ENCODE measurements at regions not wholly inside any gene's neighbourhood (a gene's known extent, or its start where the extent isn't known, plus 50 kb on each side); places are given as distances from the start of the nearest gene placed in this dataset.

DNA sequence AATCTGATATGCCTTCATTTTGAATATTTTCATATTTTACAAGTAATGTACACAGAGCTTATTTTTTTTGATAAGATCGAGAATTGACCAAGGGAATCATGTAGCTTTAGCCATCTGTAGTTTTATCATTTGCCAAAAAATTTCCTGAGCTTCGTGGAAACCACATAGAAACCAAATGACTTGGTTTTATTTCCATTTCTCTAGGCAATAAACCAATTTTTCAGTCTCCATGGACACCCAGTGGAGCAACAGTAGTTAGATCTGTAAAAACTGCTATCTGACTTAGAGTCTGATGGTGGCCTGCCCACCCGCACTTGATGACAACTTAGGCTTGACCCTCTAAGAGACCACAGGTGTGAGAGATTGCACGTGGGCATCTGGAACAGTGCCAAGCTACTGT, 127.8 kb upstream of the CDK6 start:
- Histone ChIP-seq H3K4me1 (no peaks in the 10 kb centered on the region), H3K36me3 (no peaks in the 10 kb centered on the region), H3K4me3 (ENCODE audit: low read depth, low read length) (no peak overlapping the region), H3K9me3 (no peaks in the 10 kb centered on the region), H3K27me3 (no peaks in the 10 kb centered on the region)
- no peak for TF ChIP-seq CTCF (IDR thresholded peaks at IDR 0.05; ENCODE audit: low read depth, low read length)
- DNase-seq = no peak

- TF ChIP-seq CTCF (IDR thresholded peaks at IDR 0.05; ENCODE audit: low read depth, low read length) = no peak
- H3K4me1 ChIP-seq = no peaks in the 10 kb centered on the region
- DNase-seq = no peak
These were observed 127.2 kb upstream of the CDK6 start for GRCh38 chr7:92963566-92963965.

DNA sequence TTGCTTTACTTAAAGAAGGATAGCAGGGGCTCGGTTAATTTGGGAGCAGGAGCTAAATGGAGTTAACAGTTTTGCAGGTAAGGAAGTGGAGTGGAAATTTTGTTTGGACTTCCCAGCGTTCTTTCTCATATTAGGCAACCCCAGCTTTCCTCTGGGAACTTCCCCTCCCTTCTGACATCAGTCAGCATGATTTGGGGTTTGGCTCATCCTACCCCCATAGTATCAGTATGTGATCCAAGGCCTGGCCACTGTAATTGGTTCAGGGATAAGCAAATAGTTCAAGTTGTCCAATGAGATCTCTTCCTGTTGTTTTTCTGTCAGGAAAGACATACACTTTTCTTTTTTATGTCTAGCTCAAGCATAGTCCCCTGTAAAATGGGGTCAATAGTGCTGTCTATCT, 125.6 kb upstream of the CDK6 start:
- Histone ChIP-seq H3K36me3 (no peaks in the 10 kb centered on the region), H3K9me3 (no peaks in the 10 kb centered on the region), H3K27me3 (no peaks in the 10 kb centered on the region), H3K4me1 (no peaks in the 10 kb centered on the region), H3K4me3 (ENCODE audit: low read depth, low read length) (no peak overlapping the region)
- TF ChIP-seq CTCF (IDR thresholded peaks at IDR 0.05; ENCODE audit: low read depth, low read length) = no peak
- DNase-seq = no peak

More at GRCh38 chr7:92963566-92963965, 127.2 kb upstream of the CDK6 start:
- no peaks in the 10 kb centered on the region for H3K27me3 ChIP-seq
- H3K36me3 ChIP-seq = no peaks in the 10 kb centered on the region
- H3K9me3 ChIP-seq = no peaks in the 10 kb centered on the region
- H3K4me3 ChIP-seq (ENCODE audit: low read depth, low read length) = no peak overlapping the region

GRCh38 chr7:92956575-92956974, 120.2 kb upstream of the CDK6 start:
- Histone ChIP-seq H3K9me3 (no peaks in the 10 kb centered on the region), H3K4me3 (ENCODE audit: low read depth, low read length) (no peak overlapping the region), H3K27me3 (no peaks in the 10 kb centered on the region), H3K4me1 (no peaks in the 10 kb centered on the region), H3K36me3 (no peaks in the 10 kb centered on the region)
- no peak for DNase-seq
- TF ChIP-seq CTCF (IDR thresholded peaks at IDR 0.05; ENCODE audit: low read depth, low read length) = no peak

- no peak for DNase-seq
- H3K4me1 ChIP-seq = no peaks in the 10 kb centered on the region
- no peak overlapping the region for H3K4me3 ChIP-seq (ENCODE audit: low read depth, low read length)
- no peak for TF ChIP-seq CTCF (IDR thresholded peaks at IDR 0.05; ENCODE audit: low read depth, low read length)
- no peaks in the 10 kb centered on the region for H3K27me3 ChIP-seq
- no peaks in the 10 kb centered on the region for H3K9me3 ChIP-seq
- H3K36me3 ChIP-seq = no peaks in the 10 kb centered on the region
These were observed 118.7 kb upstream of the CDK6 start for GRCh38 chr7:92955081-92955480.

GRCh38 chr7:92953657-92954056, 117.3 kb upstream of the CDK6 start:
- Histone ChIP-seq H3K36me3 (no peaks in the 10 kb centered on the region), H3K4me1 (no peaks in the 10 kb centered on the region), H3K9me3 (no peaks in the 10 kb centered on the region), H3K27me3 (no peaks in the 10 kb centered on the region), H3K4me3 (ENCODE audit: low read depth, low read length) (no peak overlapping the region)
- no peak for TF ChIP-seq CTCF (IDR thresholded peaks at IDR 0.05; ENCODE audit: low read depth, low read length)
- DNase-seq = no peak

Measured in BE2C (cell line).